Erythroblast (primary cell): ENCODE measurements at regions not wholly inside any gene's neighbourhood (a gene's known extent, or its start where the extent isn't known, plus 50 kb on each side); places are given as distances from the start of the nearest gene placed in this dataset.

Source experiments
- GATA1 ChIP-seq: IDR thresholded peaks from 2 replicates; pipeline ENCODE4 v1.6.1; 2011; ENCODE audit warnings: low read depth, mild to moderate bottlenecking, control low read depth, low read length, moderate library complexity
- POLR2A ChIP-seq: IDR thresholded peaks from 2 replicates; pipeline ENCODE4 v1.6.1; 2011; ENCODE audit warnings: mild to moderate bottlenecking, low read length

DNA sequence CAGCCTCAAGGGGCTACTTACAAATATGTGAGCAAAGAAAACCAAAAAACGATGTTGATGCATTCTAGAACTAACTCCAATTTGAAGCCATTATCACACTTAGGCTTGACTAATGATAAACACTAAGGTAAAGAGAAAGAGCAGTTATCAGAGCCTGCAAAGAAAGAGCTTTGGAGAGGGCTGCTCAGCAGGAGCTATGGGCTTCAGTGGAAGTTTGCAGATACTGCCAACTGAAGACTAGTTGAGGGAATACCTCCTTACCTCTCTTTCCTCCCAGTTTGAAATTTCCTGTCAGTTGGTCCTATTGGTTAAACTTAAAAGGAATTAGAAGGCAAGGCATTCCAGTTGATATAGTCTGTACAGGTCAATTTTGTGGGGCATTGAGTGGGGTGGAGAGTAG lies 498.1 kb upstream of the POT1 start:
- no peak for TF ChIP-seq POLR2A
- TF ChIP-seq GATA1: no peak
